GM12891 (cell line): ENCODE measurements at regions not wholly inside any gene's neighbourhood (a gene's known extent, or its start where the extent isn't known, plus 50 kb on each side); places are given as distances from the start of the nearest gene placed in this dataset.

Experiments
- PAX5 ChIP-seq: IDR thresholded peaks from 2 replicates; pipeline ENCODE4 v1.6.1; 2011; ENCODE audit warnings: low read length, moderate library complexity, mild to moderate bottlenecking; ENCODE audit not compliant: insufficient read depth, severe bottlenecking
- POLR2A ChIP-seq: IDR thresholded peaks from 2 replicates; pipeline ENCODE4 v1.6.1; 2011; ENCODE audit warnings: low read depth, low read length, control low read depth
- POLR2AphosphoS5 ChIP-seq: IDR thresholded peaks from 2 replicates; pipeline ENCODE4 v1.6.1; 2011; ENCODE audit warnings: low read depth, low read length, control low read depth
- POU2F2 ChIP-seq: IDR thresholded peaks from 2 replicates; pipeline ENCODE4 v1.6.1; 2011; ENCODE audit warnings: low read depth, mild to moderate bottlenecking, control low read depth, low read length, moderate library complexity
- SPI1 ChIP-seq: IDR thresholded peaks from 2 replicates; pipeline ENCODE4 v1.6.1; 2011; ENCODE audit warnings: low read depth, low read length, control low read depth
- TAF1 ChIP-seq: IDR thresholded peaks from 2 replicates; pipeline ENCODE4 v1.6.1; 2011; ENCODE audit warnings: low read depth, low read length, control low read depth

GRCh38 chr9:13728917-13729811, 449.7 kb upstream of the MPDZ start:
- TF ChIP-seq TAF1 (no peak), POLR2A (no peak), POLR2AphosphoS5 (no peak), SPI1 (no peak), POU2F2 (no peak), PAX5 (no peak)
